ENCODE measurements at regions not wholly inside any gene's neighbourhood (a gene's known extent, or its start where the extent isn't known, plus 50 kb on each side); places are given as distances from the start of the nearest gene placed in this dataset.
A peak's percentile ranks its signal among the peaks of the same experiment; 100 is the strongest.
"Not testable (repeated sequence)": the region's sequence is repeated elsewhere in the genome, so short reads cannot be mapped to it uniquely, and the experiment has no call there.

DNA sequence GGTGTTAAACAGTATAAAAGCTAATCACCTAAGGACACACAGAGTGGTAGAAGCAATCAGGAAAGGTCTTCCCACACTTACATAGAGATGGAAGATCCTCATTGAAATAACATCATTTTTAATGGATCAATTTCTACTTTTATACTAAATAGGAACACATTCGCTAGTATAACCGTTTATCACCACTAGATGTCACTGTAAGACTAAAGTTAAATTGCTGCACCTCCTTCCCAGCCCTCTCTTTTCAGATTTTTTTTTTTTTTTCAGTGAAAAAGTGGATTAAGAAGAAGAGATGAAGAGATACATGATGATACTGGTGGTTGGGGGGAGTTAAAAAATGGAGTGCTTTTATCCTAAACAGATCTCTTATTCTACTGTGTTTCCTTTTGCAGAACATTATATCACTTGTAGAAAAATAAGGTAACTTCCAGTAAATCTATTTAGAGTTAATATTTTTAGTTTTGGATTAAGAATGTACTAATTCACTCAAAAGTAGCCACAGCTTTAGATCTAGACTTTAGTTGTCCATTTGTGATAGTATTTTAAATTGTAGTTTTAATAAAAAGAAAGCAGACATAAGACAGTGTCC, 116.9 kb upstream of the ARRDC3 start:
- DNase-seq = no peak

DNA sequence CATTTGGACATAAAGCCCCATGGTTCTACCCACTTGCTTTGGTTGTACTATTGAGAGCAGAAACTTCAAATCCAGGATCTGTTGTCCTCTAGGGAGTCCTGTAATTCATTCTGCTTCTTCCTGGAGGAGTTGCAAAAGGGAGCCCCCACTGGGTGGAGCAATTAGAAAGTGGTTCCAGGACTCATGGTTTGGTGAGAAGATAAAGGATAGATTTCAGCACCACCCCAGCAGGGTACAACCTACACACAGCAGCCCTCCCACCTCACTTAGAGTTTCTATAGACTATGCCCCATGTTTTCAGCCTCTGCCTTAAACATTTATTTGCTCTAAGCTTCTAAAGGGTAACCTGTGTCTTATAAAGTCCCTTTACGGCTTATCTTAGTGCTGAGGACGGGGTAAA, 112.6 kb upstream of the ARRDC3 start:
- DNase-seq = no peak

DNA sequence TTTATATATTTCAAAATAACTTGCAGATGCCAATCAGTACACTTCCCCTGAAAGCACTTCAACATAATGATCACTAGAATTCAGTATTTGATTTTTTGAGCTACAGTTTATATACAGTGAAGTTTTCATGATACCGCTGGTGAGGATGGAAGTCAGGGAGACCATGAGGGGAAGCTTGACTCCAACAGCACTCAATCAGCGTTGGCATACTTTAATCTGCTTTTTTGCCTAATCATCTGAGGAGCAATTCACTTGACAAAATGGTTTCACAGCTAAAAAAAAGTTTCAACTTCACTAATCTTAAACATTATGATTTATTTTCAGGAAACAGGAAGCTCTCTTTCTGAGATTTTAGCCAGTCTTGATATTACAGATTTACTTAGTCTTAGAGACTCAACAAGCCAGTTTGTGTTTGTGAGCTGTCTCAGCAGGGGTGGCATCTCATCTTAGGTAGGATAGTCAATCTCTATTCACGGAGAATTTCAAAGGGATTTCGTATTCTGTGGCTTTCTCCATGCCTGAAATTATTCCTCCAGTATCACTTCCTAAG, 111.4 kb upstream of the ARRDC3 start:
- no peak for DNase-seq

DNA sequence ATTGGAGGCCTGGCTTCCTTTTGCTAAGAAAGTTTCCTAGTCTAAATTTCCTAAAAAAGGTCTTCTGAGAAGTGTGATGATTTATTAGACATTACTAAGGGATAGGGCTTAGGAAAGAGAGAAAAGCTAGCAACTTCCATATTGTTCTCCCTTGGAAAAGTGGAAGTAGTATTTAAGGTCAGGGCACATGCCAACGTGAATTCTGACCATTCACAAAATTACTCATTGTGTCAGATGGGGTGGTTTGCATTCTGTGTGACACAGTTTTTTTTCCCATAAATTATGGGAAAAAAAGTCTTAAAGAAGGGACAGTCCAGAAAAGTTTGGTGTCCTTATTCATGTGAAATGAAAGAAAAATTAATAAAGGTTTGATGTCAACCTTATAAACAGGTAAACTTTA, 110.0 kb upstream of the ARRDC3 start:
- no peak for DNase-seq

DNA sequence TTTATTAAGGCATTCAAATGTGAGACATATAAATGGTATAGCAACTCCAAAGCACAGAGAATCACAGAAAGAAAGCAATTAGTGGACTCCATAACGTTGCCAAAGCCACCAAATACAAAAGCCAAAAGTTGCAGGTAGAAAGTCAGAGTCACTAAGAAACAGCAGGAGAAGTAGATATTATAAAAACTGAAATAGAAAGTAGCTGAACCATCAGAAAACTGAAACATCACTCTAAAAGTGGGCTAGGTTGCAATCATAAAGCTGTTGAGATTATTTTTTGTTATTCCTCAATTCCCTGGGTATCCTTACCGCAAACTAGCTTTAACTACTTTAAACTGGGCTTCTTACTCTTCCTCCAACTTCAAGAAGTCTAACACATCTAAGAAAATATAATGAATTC, 108.1 kb upstream of the ARRDC3 start:
- DNase-seq = no peak

DNA sequence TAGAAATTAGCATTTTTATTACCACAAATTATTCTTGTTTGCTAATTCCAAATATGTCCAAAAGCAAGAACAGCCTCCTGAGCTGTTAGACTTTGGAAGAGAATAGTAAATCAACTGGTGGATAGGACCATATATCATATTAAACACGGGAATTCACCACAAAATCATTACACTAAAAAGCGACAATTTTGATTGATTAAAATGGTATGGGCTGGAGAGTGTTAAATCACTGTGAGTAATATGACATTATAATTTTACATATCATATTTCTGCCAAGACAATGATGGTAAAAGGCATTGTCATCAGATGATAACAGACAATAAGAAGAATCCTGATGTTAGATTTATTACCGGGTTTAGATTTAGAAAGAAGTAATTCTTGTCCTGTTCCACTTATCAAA, 107.2 kb upstream of the ARRDC3 start:
- no peak for DNase-seq

DNA sequence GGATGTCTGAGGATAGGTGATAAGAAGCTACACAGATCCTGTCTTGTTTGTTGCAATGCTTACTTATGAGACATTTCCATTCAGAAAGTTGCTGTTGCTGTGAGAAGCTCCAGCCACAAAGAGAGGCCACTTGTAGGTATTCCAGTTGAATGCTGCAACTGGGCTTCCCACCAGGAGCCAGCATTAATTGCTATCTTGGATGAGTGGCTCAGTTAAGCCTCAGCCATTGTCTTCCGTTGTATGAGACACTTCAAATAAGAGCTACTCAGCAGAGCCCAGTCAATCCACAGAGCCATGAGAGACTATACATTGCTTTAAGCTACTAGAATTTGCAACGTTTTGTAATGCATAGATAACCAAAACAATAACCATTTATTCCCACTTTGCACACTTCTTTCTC, 104.3 kb upstream of the ARRDC3 start:
- DNase-seq = no peak

DNA sequence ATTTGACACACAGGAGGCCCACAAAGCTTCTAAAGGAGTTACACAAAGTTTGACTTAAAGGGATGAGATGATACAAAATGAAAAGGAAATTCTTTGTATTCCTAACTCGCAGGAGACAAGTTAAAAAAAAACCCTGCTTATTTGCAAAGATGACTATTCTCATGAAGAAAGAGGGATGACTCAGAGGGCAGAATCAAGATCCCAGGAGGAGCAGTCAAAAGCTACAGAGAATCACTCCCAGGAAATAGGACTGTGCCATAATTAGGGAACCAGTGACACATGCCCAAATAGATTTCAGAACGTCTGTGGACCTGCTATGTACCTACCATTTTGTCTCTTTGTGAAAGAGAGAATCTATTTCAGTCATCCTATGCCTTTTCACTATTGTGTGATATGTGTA, 103.5 kb upstream of the ARRDC3 start:
- no peak for DNase-seq

DNA sequence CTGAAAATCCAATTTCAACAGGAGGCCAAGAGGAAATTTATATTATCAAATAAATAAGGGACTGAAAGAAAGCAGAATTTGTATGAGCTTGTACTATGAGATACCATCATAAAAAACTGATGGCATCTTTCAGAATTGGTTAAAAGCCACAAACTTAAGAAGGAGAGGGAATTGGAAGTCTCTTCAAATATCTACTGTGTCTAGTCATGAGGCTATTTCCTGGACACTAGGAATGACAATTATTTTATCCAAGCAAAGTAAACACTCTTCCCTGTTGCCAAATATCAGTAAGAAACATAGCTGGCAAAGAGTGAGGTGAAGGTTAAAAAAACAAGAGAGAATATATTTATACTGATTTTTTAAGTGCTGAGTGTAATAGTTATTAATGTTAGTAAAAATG, 101.5 kb upstream of the ARRDC3 start:
- no peak for DNase-seq

DNA sequence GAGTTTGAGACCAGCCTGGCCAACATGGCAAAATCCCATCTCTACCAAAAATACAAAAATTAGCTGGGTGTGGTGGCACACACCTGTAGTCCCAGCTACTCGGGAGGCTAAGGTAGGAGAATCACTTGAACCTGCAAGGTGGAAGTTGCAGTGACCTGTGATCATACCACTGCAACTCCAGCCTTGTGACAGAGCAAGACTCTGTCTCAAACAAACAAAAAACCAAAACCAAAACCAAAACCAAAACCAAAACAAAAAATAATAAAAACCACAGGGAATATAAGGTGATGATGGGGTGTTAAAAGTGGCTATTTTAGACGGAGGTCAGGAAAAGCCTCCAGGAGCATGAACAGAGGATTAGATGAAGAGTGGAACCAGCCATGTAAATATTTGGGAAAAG, 96.3 kb upstream of the ARRDC3 start:
- DNase-seq = not testable (repeated sequence)

DNA sequence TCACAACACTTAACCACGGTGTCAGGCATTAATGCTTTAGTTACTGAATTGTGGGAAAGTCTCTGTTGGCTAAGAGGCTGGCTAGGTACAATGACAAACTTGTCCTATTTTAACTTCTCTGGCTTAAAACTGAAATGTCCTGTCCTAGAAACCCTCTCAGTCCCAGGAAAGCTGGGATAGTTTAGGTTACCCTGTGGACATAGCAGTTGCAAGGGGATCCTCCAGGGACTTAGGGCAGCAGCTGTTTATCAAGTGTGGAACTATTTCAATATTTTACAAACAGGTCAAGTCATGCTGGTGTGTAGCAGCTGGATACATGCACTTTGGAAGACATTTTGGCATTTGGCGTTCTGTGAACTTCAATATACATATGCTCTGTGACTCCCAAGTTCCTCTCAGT, 95.0 kb upstream of the ARRDC3 start:
- no peak for DNase-seq

DNA sequence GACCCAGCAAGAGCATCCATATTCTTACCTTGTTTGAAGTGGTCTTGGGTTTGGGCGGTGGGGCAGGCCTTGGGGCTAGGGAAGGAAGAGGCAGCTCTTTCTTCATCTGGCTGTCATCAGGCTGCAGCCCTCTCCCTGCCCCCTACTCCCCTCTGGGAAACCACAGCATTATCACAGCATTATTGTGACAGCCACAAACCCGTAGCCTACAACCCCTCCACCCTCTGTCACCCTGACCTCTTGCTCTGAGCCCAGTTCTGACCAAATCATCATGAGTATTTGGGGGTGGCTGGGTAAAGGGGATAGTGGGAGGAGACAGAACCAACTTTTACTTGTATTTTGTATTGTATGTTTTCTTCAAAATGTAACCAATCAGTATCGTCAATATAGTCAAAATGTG, 94.3 kb upstream of the ARRDC3 start:
- no peak for DNase-seq

DNA sequence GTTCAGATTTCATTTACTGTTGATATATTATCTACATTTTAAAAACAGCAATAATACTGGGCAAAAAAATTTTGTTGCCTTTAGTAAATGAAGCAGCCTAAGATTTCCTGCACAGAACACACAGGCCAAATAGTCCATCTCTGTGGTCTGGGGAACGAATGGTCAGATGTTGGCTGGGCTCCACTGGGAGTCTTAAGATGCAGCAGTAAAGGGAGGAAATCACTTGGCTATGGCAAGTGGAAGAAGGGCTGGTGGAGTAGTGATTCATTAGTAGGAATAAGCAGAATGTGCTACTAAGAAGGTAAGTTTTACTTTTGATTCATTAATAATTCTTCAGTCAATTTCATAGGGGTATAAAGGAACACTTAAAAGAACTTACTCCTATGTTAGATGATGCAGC, 91.1 kb upstream of the ARRDC3 start:
- no peak for DNase-seq

DNA sequence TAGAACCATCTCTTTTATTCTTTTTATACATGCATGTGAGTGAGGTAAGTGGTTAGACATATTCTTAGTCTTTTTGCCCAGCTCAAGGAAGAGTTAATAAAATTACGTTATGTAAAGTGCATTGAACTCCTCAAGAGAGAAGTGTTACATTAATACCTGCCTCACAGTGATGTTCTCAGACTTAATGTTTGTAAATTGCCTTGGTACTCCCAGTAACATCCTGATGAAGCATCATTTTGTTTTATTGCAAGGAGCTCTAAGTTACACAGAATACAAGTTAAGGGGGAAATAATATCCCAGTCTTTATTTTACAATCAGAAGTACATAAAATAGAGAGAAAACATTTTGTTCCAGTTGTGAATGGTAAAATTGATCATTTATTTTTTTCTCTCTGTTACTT, 89.5 kb upstream of the ARRDC3 start:
- DNase-seq = no peak

DNA sequence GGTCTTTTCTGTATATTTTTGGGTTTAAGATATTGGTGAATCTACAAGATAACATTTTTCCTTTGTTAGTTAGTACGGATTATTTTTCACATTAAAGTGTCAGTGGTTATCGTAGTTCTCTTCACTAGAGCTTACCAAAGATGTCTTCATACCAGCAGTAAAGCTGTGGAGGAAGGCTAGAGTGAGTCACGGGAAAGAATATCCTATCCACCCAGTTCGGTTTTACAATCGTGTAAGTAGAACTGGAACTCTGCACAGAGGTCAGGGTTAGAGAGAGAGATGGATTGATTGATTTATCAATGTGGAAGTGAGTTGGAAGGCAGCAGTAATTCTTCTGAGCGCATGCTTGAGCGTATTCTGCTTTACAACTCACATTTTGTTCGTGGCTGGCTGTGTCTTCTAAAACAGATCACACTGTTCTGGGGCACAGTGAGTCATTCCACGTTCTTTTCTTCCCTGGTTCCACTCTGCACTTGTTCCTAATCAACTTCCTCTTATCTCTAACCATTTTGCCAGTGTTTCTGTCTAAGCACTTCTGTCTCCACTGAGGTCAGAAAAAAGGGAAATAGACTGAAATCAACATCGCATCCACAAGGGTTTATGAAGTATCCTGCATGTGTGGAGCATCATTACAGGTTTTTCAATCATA, 86.5 kb upstream of the ARRDC3 start:
- peak; percentile 2 for DNase-seq

DNA sequence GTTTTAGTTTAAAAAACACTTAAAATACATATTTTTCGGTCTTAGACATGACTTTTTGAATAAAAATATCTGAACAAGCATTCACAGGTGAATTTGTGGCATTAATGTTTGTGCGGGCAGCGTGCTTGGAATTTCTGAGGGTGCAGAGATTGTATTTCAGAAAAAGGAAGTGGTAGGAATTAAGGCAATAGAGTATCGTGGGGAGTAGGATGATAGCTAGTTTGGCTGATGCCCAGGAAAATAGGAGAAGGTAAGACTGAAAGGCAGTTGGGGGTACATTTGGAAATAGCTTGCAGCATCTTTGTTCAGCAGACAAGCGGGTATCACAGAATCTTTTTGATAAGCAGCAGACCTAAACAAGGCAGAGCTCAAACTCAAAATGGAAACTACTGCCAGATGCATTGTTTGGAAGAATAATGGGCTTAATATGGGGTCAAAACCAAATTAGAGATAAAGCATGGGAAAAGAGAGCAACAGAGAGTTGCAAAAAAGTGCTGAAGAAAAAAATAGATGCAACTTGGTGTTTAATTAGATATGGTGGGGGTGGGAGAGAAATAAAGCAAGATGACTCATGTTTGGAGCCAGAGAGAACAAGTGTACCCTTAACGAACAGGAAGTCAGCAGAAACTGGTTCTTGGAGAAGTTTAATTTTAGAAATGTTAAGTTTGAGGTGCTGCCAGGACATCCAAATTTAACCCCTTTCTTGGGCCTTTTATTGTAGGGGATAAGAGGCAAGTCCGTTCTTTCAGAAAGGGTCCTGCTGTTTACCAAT, 85.7 kb upstream of the ARRDC3 start:
- no peak for DNase-seq

DNA sequence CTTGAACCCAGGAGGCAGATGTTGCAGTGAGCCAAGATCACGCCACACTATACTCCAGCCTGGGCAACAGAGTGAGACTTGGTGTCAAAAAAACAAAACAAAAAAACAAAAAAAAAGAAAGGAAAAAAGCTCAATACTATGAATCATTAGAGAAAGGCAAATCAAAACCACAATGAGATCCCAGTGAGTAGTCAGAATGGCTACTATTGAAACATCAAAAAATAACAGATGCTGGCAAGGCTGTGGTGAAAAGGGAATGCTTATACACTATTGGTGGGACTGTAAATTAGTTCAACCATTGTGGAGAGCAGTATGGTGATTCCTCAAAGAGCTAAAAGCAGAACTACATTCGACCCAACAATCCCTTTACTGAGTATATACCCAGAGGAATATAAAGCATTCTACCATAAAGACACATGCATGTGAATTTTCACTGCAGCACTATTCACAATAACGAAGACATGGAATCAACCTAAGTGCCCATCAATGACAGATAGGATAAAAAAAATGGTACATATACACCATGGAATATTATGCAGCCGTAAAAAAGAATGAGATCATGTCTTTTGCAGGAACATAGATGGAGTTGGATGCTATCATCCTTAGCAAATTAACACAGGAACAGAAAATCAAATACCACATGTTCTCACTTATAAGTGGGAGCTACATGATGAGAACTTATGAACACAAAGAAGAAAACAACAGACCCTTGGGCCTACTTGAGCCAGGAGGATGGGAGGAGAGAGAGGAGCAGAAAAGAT, 81.9 kb upstream of the ARRDC3 start:
- no peak for DNase-seq

DNA sequence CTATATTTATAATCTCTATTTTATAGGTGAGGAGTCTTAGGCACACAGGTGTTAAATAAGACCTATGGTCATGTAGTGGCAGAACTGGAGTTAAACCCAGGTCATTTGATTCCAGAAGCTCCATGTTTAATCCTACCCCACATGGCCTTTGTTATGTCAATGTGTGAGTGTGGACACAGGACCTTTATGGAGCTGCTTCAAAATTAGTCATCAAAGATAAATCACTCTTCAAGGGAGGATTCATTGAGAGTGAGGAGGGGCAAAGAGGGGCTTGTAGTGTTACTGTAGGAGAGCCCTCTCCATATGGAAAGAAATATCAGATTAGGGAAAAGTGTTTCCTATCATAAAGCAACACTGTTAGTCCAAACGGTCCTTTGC, 74.6 kb upstream of the ARRDC3 start:
- DNase-seq = no peak

DNA sequence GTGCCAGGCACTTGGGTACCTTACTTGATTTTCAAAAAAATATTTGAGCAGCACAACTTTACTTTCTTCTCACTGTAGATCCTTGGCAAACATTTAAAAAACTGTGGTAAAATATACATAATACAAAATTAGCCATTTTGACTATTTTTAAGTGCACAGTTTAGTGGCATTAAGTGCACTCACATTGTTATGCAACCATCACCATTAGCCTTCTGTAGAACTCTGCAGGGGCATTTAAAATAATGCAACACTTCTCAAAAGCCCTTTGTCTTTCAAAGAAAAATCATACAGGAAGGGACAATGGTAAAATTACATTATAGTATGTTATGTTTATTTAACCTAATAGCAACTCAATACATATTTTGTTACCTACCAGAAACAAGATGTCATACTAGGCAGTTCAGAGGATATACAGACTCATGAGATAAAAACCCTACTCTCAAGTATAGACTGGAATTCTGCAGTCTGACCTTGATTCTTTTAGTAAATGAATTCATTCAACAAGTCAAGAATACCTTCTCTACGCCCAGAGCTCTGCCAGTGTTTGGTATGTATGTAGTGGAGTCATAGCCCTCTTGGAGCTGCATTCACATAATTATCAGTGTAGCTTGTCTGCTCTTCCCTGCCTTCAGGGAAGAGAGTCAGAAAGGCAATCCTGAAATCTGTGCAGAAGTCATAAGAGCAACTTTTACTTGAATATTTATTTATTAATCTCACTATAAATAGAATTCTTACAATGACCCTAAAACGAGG, 74.0 kb upstream of the ARRDC3 start:
- no peak for DNase-seq

DNA sequence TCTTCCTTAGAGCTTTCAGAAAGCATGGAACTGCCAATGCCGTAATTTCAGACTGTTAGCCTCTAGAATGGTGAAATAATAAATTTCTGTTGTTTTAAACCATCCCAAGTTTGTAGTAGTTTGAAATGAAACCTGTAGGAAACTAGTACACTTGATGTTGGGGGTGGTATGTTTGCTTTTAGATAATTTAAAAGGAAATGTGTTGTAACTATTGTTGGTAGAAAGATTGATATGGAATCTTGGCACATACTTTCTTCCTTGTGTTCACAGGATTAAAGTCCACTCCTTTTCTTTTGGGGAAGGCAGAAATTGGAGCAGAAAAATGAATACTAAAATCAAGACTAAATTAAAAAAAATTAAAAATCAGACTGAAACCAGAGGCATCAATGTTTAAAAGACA, 66.0 kb upstream of the ARRDC3 start:
- no peak for DNase-seq

DNA sequence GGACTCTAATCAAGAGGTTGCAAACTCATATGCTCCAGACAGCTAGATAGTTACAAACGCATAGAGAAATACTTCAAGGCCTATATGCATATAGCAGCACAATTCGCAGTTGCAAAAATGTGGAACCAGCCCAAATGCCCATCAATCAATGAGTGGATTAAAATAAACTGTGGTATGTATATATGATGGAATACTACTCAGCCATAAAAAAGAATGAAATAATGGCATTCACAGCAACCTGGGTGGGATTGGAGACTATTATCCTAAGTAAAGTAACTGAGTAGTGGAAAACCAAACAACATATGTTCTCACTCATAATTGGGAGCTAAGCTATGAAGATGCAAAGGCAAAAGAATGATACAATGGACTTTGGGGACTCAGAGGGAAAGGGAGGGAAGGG, 65.0 kb upstream of the ARRDC3 start:
- not testable (repeated sequence) for DNase-seq

DNA sequence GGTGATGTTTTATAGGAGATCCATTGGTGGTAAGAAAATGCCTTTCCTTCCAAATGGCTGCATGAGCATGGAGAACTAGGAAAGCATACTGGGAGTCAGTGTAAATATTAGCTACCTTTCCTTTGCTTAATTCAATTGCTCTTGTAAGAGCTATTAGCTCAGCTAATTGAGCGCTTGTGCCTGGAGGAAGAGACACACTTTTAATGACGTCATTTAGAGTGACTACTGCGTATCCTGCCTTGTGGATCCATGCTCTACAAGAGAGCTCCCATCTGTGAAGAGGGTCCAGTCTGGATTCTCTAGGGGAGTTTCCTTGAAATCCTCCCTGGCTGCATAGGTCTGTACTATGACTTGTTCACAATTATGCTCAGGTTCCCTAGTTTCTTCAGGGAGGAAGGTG, 63.8 kb upstream of the ARRDC3 start:
- not testable (repeated sequence) for DNase-seq
